ENCODE measurements at regions not wholly inside any gene's neighbourhood (a gene's known extent, or its start where the extent isn't known, plus 50 kb on each side); places are given as distances from the start of the nearest gene placed in this dataset.

DNA sequence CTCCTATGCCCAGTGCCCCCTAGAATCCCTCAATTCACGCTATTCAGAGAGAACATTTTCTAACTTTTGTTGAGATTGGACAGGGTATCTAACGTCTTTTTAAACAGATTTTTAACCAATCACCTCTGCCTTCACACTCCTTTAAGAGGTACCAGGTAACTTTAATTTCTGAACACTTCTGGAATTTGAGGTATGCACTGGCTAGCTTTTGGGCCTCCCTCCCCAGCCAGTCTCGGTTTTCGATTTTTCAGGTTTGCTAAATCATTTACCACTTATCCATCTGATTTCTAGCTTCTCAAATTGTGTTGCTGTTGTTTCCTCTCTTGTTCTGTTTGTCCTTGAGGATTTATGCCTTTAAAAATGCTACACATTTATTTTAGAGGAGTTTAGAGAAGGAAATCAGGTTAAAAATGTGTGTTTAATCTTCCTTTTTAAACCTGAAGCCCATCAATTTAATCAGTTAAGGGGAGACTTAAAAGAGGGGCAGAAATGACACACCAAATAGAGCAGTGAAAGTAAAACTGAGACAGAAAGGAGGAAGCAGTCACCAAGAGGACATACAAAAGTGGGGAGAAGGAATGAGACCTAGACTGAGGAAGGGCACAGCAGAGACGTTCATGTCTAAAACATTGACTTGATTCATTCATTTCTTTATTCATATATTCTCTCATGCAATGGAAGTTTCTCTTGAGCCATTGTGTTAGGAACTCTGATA is 139.6 kb upstream of the HTR2A start:
- no peaks in the 10 kb centered on the region for H3K36me3 ChIP-seq (ENCODE audit: control insufficient read depth in 1 of 2, insufficient read depth in 2 of 2, low read length in 1 of 2)
- WGBS, 2 donors: 61 to 71% methylated on average over 5 of the region's 5 CpGs
- H3K27me3 ChIP-seq (ENCODE audit: control insufficient read depth in 1 of 2, insufficient read depth in 2 of 2, low read length in 1 of 2): no peaks in the 10 kb centered on the region
- no peak overlapping the region for H3K4me3 ChIP-seq (ENCODE audit: low read length in 2 of 2)
- H3K9me3 ChIP-seq (ENCODE audit: control insufficient read depth, low read length): no peaks in the 10 kb centered on the region
- H3K27ac ChIP-seq (ENCODE audit: low read depth in 1 of 2, low read length in 2 of 2): no peak overlapping the region
- no peak for ATAC-seq (ENCODE audit: low FRiP score)
- no peaks in the 10 kb centered on the region for H3K4me1 ChIP-seq (ENCODE audit: control insufficient read depth in 1 of 2, insufficient read depth in 2 of 2, low read length in 2 of 2)
- DNase-seq: no peak
- intact Hi-C loops (cut with DNase I): no loop called here

DNA sequence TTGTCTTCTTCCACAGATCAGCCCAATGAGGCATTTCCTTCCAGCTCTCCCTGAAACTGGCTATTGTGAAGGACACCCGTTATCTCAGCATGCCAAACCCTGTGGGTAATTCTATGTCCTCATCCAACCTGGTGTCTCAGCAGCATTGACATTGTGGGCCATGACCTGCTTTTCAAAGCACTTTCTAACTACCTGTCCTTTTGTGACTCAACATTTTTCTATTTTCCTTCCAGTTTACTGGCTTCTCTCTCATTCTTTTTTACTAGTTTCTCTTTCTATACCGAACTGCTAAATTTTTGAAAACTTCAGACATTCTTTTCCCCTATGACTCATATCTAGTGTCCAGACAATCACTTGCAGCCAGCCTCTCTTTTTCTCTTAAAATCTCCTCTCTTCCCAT is 136.4 kb upstream of the HTR2A start:
- intact Hi-C loops (cut with DNase I): no loop called here
- ATAC-seq (ENCODE audit: low FRiP score) (no peak), DNase-seq (no peak)
- H3K9me3 ChIP-seq (ENCODE audit: control insufficient read depth, low read length): no peaks in the 10 kb centered on the region
- WGBS, 2 donors: 34 to 44% methylated on average over 2 of the region's 2 CpGs
- no peaks in the 10 kb centered on the region for H3K4me1 ChIP-seq (ENCODE audit: control insufficient read depth in 1 of 2, insufficient read depth in 2 of 2, low read length in 2 of 2)
- H3K27me3 ChIP-seq (ENCODE audit: control insufficient read depth in 1 of 2, insufficient read depth in 2 of 2, low read length in 1 of 2): no peaks in the 10 kb centered on the region
- H3K27ac ChIP-seq (ENCODE audit: low read depth in 1 of 2, low read length in 2 of 2): no peak overlapping the region
- H3K36me3 ChIP-seq (ENCODE audit: control insufficient read depth in 1 of 2, insufficient read depth in 2 of 2, low read length in 1 of 2): no peaks in the 10 kb centered on the region
- no peak overlapping the region for H3K4me3 ChIP-seq (ENCODE audit: low read length in 2 of 2)

DNA sequence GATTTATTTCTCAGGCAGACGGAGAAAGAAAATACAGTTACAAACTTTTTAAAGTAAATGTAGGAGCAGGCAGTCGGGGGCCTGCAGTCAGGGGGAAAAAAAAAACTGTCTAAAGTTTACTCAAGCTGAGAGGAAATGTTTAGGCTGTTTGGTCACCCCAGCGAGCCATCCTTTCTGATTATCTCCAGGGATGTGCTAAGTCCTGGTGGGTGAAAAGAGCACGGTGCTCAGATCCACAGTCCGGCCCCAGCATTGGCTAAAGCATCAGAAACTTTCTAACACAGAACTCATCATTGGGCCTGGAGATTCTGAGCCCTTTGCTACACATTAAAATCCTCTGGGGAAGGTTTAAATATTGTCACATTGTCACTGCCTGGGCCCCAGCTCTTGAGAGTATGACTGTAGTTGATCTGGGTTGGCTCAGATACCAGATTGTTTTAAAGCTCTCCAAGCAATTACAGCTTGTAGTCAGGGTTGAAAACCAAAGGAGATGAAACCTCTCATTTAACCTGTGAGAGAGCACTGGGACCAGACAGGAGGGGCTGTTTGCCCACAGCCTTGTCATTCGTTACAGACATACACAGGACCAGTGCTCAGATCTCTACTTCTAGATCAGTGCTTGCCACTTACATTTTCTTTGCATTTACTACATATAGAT is 131.1 kb upstream of the HTR2A start:
- 34 to 48% methylated on average over 6 of the region's 6 CpGs for WGBS, 2 donors
- Histone ChIP-seq H3K36me3 (ENCODE audit: control insufficient read depth in 1 of 2, insufficient read depth in 2 of 2, low read length in 1 of 2) (no peaks in the 10 kb centered on the region), H3K4me1 (ENCODE audit: control insufficient read depth in 1 of 2, insufficient read depth in 2 of 2, low read length in 2 of 2) (no peaks in the 10 kb centered on the region), H3K27me3 (ENCODE audit: control insufficient read depth in 1 of 2, insufficient read depth in 2 of 2, low read length in 1 of 2) (no peaks in the 10 kb centered on the region), H3K9me3 (ENCODE audit: control insufficient read depth, low read length) (no peaks in the 10 kb centered on the region), H3K27ac (ENCODE audit: low read depth in 1 of 2, low read length in 2 of 2) (no peak overlapping the region), H3K4me3 (ENCODE audit: low read length in 2 of 2) (no peak overlapping the region)
- intact Hi-C loops (cut with DNase I): no loop called here
- DNase-seq (no peak), ATAC-seq (ENCODE audit: low FRiP score) (no peak)

DNA sequence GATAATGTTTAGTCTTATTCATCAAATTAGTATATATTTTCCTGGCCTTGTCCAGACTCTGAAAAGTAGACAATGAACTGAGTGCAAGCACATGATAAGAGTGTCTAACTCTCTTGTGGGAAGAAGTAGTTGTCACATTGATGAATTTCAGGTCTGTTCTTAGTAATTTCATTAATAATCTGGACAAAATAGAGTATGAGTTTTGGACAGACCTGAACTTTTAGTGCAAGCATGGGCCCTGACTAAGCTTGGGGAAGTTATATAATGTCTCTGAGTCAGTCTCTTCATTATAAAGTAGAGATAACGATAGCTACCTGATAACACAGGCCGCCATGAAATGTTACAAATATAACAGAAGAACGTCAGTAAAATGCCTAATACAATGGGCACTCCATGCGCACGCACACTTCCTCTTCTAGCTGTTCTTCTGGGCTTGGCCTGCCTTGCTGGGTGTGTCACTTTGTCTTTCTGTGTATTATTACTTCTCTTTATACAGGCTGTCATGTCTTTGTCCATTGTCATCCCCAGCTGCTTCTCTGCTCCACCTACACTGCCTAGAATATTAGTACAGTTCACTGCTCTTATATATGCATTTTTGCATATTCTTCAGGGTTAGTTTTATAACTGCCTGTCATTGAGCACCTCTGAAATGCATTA is 129.1 kb upstream of the HTR2A start:
- Histone ChIP-seq H3K4me3 (ENCODE audit: low read length in 2 of 2) (no peak overlapping the region), H3K27ac (ENCODE audit: low read depth in 1 of 2, low read length in 2 of 2) (no peak overlapping the region), H3K36me3 (ENCODE audit: control insufficient read depth in 1 of 2, insufficient read depth in 2 of 2, low read length in 1 of 2) (no peaks in the 10 kb centered on the region), H3K9me3 (ENCODE audit: control insufficient read depth, low read length) (no peaks in the 10 kb centered on the region), H3K4me1 (ENCODE audit: control insufficient read depth in 1 of 2, insufficient read depth in 2 of 2, low read length in 2 of 2) (no peaks in the 10 kb centered on the region), H3K27me3 (ENCODE audit: control insufficient read depth in 1 of 2, insufficient read depth in 2 of 2, low read length in 1 of 2) (no peaks in the 10 kb centered on the region)
- 63 to 70% methylated on average over 5 of the region's 5 CpGs for WGBS, 2 donors
- ATAC-seq (ENCODE audit: low FRiP score) (no peak), DNase-seq (no peak)
- intact Hi-C loops (cut with DNase I): no loop called here

DNA sequence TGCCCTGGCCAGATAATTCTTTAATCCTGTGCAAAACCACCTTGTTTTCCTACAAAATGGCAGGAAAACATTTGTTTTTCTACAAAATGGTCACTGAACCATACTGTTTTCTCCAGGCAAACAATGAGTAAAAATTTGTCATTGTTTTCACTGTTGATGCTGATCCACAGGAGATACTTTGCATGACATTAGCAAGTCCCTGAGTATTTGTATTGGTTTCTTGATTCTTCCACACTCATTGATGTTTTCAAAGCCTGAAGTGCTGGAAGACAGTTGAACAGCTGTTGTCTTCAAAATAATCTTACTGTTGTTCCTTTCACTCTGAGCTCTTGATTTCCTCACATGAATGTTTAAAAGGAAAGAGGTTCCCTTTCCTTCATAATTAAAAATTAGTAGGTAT is 123.1 kb upstream of the HTR2A start:
- H3K27ac ChIP-seq (ENCODE audit: low read depth in 1 of 2, low read length in 2 of 2): no peak overlapping the region
- intact Hi-C loops (cut with DNase I): no loop called here
- ATAC-seq (ENCODE audit: low FRiP score) (no peak), DNase-seq (no peak)
- H3K36me3 ChIP-seq (ENCODE audit: control insufficient read depth in 1 of 2, insufficient read depth in 2 of 2, low read length in 1 of 2): no peaks in the 10 kb centered on the region
- H3K27me3 ChIP-seq (ENCODE audit: control insufficient read depth in 1 of 2, insufficient read depth in 2 of 2, low read length in 1 of 2): no peaks in the 10 kb centered on the region
- H3K9me3 ChIP-seq (ENCODE audit: control insufficient read depth, low read length): no peaks in the 10 kb centered on the region
- H3K4me3 ChIP-seq (ENCODE audit: low read length in 2 of 2): no peak overlapping the region
- no peaks in the 10 kb centered on the region for H3K4me1 ChIP-seq (ENCODE audit: control insufficient read depth in 1 of 2, insufficient read depth in 2 of 2, low read length in 2 of 2)

DNA sequence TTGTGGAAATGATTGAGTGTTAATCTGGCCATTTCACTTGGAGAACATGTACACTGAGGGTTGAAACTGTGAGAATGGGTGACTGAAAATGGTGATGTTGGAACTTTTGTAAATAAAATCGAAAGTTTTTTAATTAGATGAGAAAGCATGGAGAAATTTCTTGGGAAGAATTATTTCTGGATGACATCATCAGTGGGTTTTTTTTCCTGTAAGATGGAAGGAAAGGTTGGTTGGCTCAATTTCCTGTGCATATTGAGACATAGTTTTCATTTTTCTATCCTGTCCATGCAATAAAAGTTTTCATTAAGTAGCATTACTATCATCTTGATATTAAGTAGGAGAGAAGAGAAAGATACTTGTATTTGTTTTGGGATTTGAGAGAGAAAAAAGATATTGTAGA is 120.6 kb upstream of the HTR2A start:
- intact Hi-C loops (cut with DNase I): no loop called here

GRCh38 chr13:47008318-47008717 is 111.5 kb upstream of the HTR2A start:
- intact Hi-C loops (cut with DNase I): no loop called here
- DNase-seq (no peak), ATAC-seq (ENCODE audit: low FRiP score) (no peak)
- H3K27me3 ChIP-seq (ENCODE audit: control insufficient read depth in 1 of 2, insufficient read depth in 2 of 2, low read length in 1 of 2): no peaks in the 10 kb centered on the region
- H3K4me3 ChIP-seq (ENCODE audit: low read length in 2 of 2): no peak overlapping the region
- 63 to 78% methylated on average over 2 of the region's 2 CpGs for WGBS, 2 donors
- H3K36me3 ChIP-seq (ENCODE audit: control insufficient read depth in 1 of 2, insufficient read depth in 2 of 2, low read length in 1 of 2): no peaks in the 10 kb centered on the region
- no peaks in the 10 kb centered on the region for H3K4me1 ChIP-seq (ENCODE audit: control insufficient read depth in 1 of 2, insufficient read depth in 2 of 2, low read length in 2 of 2)
- no peaks in the 10 kb centered on the region for H3K9me3 ChIP-seq (ENCODE audit: control insufficient read depth, low read length)
- H3K27ac ChIP-seq (ENCODE audit: low read depth in 1 of 2, low read length in 2 of 2): no peak overlapping the region

More for the DNA sequence above, 120.6 kb upstream of the HTR2A start:
- Histone ChIP-seq H3K4me1 (ENCODE audit: control insufficient read depth in 1 of 2, insufficient read depth in 2 of 2, low read length in 2 of 2) (no peaks in the 10 kb centered on the region), H3K27ac (ENCODE audit: low read depth in 1 of 2, low read length in 2 of 2) (no peak overlapping the region), H3K9me3 (ENCODE audit: control insufficient read depth, low read length) (no peaks in the 10 kb centered on the region), H3K27me3 (ENCODE audit: control insufficient read depth in 1 of 2, insufficient read depth in 2 of 2, low read length in 1 of 2) (no peaks in the 10 kb centered on the region), H3K36me3 (ENCODE audit: control insufficient read depth in 1 of 2, insufficient read depth in 2 of 2, low read length in 1 of 2) (no peaks in the 10 kb centered on the region), H3K4me3 (ENCODE audit: low read length in 2 of 2) (no peak overlapping the region)
- WGBS, 2 donors: 42 to 89% methylated on average over 1 of the region's 1 CpG
- DNase-seq (no peak), ATAC-seq (ENCODE audit: low FRiP score) (no peak)

DNA sequence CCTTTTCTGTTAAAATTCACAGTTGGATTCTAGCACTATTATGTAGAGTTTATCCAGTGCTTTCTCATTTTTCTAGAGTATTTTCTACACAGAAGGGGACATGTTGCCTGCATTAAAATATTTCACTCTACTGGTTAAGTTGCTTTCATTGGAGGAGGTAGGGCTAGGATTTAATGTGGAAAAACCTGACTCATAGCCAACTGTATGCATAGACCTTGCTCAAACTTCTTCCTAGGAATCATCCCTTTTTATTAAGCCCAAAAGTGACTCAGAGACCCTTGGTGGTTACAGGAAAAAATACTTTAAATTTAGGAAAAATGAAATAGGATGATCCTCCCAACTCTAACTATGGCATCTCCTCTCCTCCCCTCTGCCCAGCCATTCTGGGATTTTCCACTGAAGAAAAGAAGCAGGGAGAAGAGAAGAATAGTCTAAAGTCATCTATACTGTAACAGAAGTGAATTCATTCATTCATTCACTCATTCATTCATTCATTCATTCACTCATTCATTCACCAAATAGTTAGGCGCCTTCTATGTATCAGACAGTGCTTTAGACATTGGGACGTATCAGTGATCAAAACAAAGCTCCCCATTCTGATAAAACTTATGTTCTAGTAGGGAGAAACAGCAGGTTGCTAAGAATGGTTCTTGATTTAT is 109.0 kb upstream of the HTR2A start:
- Histone ChIP-seq H3K4me3 (ENCODE audit: low read length in 2 of 2) (no peak overlapping the region), H3K4me1 (ENCODE audit: control insufficient read depth in 1 of 2, insufficient read depth in 2 of 2, low read length in 2 of 2) (no peaks in the 10 kb centered on the region), H3K27me3 (ENCODE audit: control insufficient read depth in 1 of 2, insufficient read depth in 2 of 2, low read length in 1 of 2) (no peaks in the 10 kb centered on the region), H3K9me3 (ENCODE audit: control insufficient read depth, low read length) (no peaks in the 10 kb centered on the region), H3K27ac (ENCODE audit: low read depth in 1 of 2, low read length in 2 of 2) (no peak overlapping the region), H3K36me3 (ENCODE audit: control insufficient read depth in 1 of 2, insufficient read depth in 2 of 2, low read length in 1 of 2) (no peaks in the 10 kb centered on the region)
- DNase-seq (no peak), ATAC-seq (ENCODE audit: low FRiP score) (no peak)
- WGBS, 2 donors: 88 to 91% methylated on average over 2 of the region's 2 CpGs
- intact Hi-C loops (cut with DNase I): no loop called here

All from aorta (tissue), 5 donors.